ENCODE measurements at regions not wholly inside any gene's neighbourhood (a gene's known extent, or its start where the extent isn't known, plus 50 kb on each side); places are given as distances from the start of the nearest gene placed in this dataset.

- no peak overlapping the region for H3K4me2 ChIP-seq (ENCODE audit: low read depth, low read length)
- H3K36me3 ChIP-seq (replicated peaks; ENCODE audit: insufficient read depth, low read length), result no peaks in the 10 kb centered on the region
- DNase-seq, result no peak
- H3K9ac ChIP-seq (ENCODE audit: low read length), result no peak overlapping the region
- no peaks in the 10 kb centered on the region for H3K4me1 ChIP-seq (ENCODE audit: low read length)
- no peaks in the 10 kb centered on the region for H3K79me2 ChIP-seq (ENCODE audit: low read length)
- no peaks in the 10 kb centered on the region for H3F3A ChIP-seq (ENCODE audit: insufficient read depth, low read length)
- H3K27ac ChIP-seq (ENCODE audit: low read length), result no peak overlapping the region
- no peaks in the 10 kb centered on the region for H3K9me3 ChIP-seq (replicated peaks; ENCODE audit: insufficient read depth, low read length)
- H3K4me3 ChIP-seq (ENCODE audit: low read length), result no peak overlapping the region
- H2AFZ ChIP-seq (ENCODE audit: low read length), result no peak overlapping the region
- TF ChIP-seq EZH2phosphoT487 (IDR thresholded peaks at IDR 0.05; ENCODE audit: low read length), result no peak
- TF ChIP-seq, protein P1, sequence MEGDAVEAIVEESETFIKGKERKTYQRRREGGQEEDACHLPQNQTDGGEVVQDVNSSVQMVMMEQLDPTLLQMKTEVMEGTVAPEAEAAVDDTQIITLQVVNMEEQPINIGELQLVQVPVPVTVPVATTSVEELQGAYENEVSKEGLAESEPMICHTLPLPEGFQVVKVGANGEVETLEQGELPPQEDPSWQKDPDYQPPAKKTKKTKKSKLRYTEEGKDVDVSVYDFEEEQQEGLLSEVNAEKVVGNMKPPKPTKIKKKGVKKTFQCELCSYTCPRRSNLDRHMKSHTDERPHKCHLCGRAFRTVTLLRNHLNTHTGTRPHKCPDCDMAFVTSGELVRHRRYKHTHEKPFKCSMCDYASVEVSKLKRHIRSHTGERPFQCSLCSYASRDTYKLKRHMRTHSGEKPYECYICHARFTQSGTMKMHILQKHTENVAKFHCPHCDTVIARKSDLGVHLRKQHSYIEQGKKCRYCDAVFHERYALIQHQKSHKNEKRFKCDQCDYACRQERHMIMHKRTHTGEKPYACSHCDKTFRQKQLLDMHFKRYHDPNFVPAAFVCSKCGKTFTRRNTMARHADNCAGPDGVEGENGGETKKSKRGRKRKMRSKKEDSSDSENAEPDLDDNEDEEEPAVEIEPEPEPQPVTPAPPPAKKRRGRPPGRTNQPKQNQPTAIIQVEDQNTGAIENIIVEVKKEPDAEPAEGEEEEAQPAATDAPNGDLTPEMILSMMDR (IDR thresholded peaks at IDR 0.05; ENCODE audit: low read length), result no peak
- no peak for TF ChIP-seq EZH2 (optimal IDR thresholded peaks at IDR 0.05; ENCODE audit: low read depth, low read length)
- no peaks in the 10 kb centered on the region for H4K20me1 ChIP-seq (ENCODE audit: insufficient read depth, low read length)
- no peaks in the 10 kb centered on the region for H3K27me3 ChIP-seq (replicated peaks; ENCODE audit: insufficient read depth, low read length)
- H3K9me2 ChIP-seq (replicated peaks; ENCODE audit: insufficient read depth, low read length), result no peaks in the 10 kb centered on the region
Measured at GRCh38 chr9:120324461-120324860, 255.5 kb downstream of the CDK5RAP2 start.

DNA sequence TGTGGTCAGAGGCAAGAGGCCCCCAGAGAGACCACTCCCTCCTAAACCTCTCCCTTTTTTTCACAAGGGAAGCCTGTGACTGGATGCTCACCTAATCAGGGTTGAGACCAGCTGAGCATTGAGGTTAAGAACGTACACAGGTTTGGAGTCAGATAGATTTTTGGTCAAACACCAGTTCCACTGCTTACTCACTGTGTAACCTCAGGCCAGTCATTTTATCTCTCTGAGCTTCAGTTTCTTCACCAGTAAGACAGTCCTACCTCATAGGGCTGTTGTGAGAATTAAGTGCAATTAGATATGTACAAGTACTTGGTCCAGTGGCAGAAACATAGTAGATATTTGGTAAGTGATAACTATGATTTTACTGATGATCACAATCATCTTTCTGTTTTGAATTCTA, 256.8 kb downstream of the CDK5RAP2 start:
- no peak overlapping the region for H3K4me3 ChIP-seq (ENCODE audit: low read length)
- no peaks in the 10 kb centered on the region for H3F3A ChIP-seq (ENCODE audit: insufficient read depth, low read length)
- no peaks in the 10 kb centered on the region for H3K79me2 ChIP-seq (ENCODE audit: low read length)
- no peak for DNase-seq
- H3K27ac ChIP-seq (ENCODE audit: low read length), result no peak overlapping the region
- TF ChIP-seq EZH2phosphoT487 (IDR thresholded peaks at IDR 0.05; ENCODE audit: low read length), result no peak
- TF ChIP-seq, protein P1 (IDR thresholded peaks at IDR 0.05; ENCODE audit: low read length), result no peak
- TF ChIP-seq EZH2 (optimal IDR thresholded peaks at IDR 0.05; ENCODE audit: low read depth, low read length), result no peak
- H3K9ac ChIP-seq (ENCODE audit: low read length), result no peak overlapping the region
- H3K4me2 ChIP-seq (ENCODE audit: low read depth, low read length), result no peak overlapping the region
- H2AFZ ChIP-seq (ENCODE audit: low read length), result no peak overlapping the region
- H3K27me3 ChIP-seq (replicated peaks; ENCODE audit: insufficient read depth, low read length), result no peaks in the 10 kb centered on the region
- no peaks in the 10 kb centered on the region for H3K9me2 ChIP-seq (replicated peaks; ENCODE audit: insufficient read depth, low read length)
- H4K20me1 ChIP-seq (ENCODE audit: insufficient read depth, low read length), result no peaks in the 10 kb centered on the region
- no peaks in the 10 kb centered on the region for H3K9me3 ChIP-seq (replicated peaks; ENCODE audit: insufficient read depth, low read length)
- H3K36me3 ChIP-seq (replicated peaks; ENCODE audit: insufficient read depth, low read length), result no peaks in the 10 kb centered on the region
- no peaks in the 10 kb centered on the region for H3K4me1 ChIP-seq (ENCODE audit: low read length)

DNA sequence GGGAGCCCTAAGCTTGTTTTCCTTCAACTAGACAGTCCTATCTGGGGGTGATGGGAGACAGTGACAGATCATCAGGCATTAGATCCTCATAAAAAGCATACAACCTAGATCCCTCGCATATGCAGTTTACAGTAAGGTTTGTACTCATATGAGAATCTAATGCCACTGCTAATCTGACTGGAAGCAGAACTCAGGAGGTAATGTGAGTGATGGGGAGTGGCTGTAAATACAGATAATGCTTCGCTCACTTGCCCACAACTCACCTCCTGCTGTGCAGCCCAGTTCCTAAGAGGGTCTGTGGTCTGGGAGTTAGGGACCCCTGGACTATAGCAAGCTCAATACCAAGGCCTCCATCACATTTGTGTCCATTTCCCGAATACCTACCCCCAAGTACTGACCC, 260.5 kb downstream of the CDK5RAP2 start:
- H3K9me3 ChIP-seq (replicated peaks; ENCODE audit: insufficient read depth, low read length), result no peaks in the 10 kb centered on the region
- H3K36me3 ChIP-seq (replicated peaks; ENCODE audit: insufficient read depth, low read length), result no peaks in the 10 kb centered on the region
- H3F3A ChIP-seq (ENCODE audit: insufficient read depth, low read length), result no peaks in the 10 kb centered on the region
- no peaks in the 10 kb centered on the region for H3K79me2 ChIP-seq (ENCODE audit: low read length)
- TF ChIP-seq EZH2 (optimal IDR thresholded peaks at IDR 0.05; ENCODE audit: low read depth, low read length), result no peak
- TF ChIP-seq, protein P1 (IDR thresholded peaks at IDR 0.05; ENCODE audit: low read length), result no peak
- TF ChIP-seq EZH2phosphoT487 (IDR thresholded peaks at IDR 0.05; ENCODE audit: low read length), result no peak
- no peaks in the 10 kb centered on the region for H3K4me1 ChIP-seq (ENCODE audit: low read length)
- H3K4me3 ChIP-seq (ENCODE audit: low read length), result no peak overlapping the region
- no peaks in the 10 kb centered on the region for H3K27me3 ChIP-seq (replicated peaks; ENCODE audit: insufficient read depth, low read length)
- H2AFZ ChIP-seq (ENCODE audit: low read length), result no peak overlapping the region
- no peaks in the 10 kb centered on the region for H4K20me1 ChIP-seq (ENCODE audit: insufficient read depth, low read length)
- no peak overlapping the region for H3K9ac ChIP-seq (ENCODE audit: low read length)
- H3K9me2 ChIP-seq (replicated peaks; ENCODE audit: insufficient read depth, low read length), result no peaks in the 10 kb centered on the region
- DNase-seq, result no peak
- no peak overlapping the region for H3K27ac ChIP-seq (ENCODE audit: low read length)
- H3K4me2 ChIP-seq (ENCODE audit: low read depth, low read length), result no peak overlapping the region

Data from MM.1S (cell line).